Epithelial cell of proximal tubule (primary cell): ENCODE measurements at regions not wholly inside any gene's neighbourhood (a gene's known extent, or its start where the extent isn't known, plus 50 kb on each side); places are given as distances from the start of the nearest gene placed in this dataset.

Experiments used
- DNase-seq: peaks from one replicate; pipeline ENCODE4 v3.0.0-alpha.2; 2011; ENCODE audit warnings: low read depth
- H3K4me3 ChIP-seq: 2 replicates; pipeline ENCODE4 v1.5.1; 2011; ENCODE audit warnings: low read depth, mild to moderate bottlenecking, low read length
- CTCF ChIP-seq: conservative IDR thresholded peaks from 2 replicates; pipeline ENCODE4 v1.5.1; 2012; ENCODE audit warnings: low read depth, mild to moderate bottlenecking, low read length

- no peak for DNase-seq
- TF ChIP-seq CTCF = no peak
- H3K4me3 ChIP-seq = no peak overlapping the region
Measured at GRCh38 chr6:167469672-167470071, 144.8 kb downstream of the TTLL2 start.

GRCh38 chr6:167470101-167470835 is 145.4 kb downstream of the TTLL2 start:
- DNase-seq = no peak
- no peak overlapping the region for H3K4me3 ChIP-seq

GRCh38 chr6:167470836-167471547 is 146.1 kb downstream of the TTLL2 start:
- DNase-seq = no peak
- H3K4me3 ChIP-seq = no peak overlapping the region
- no peak for TF ChIP-seq CTCF

More at GRCh38 chr6:167470101-167470835, 145.4 kb downstream of the TTLL2 start:
- no peak for TF ChIP-seq CTCF

DNA sequence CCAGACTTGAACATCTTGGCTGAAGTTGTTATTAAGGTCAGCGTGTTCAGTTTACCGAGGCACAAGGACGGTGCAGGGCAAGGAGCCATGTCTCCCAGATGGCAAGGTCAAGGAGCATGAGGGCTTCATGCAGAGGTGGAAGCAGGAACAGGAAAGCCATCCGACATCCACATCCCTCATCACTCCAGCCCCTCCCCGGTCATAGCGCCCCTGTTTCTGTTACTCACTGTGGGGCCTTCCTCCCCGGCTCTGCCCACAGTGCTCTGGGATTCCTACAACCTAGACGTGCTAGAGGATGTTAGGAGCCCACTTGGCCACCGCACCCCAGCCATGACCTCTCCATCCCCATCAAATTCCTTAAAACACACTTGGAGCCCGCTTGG is 146.7 kb downstream of the TTLL2 start:
- H3K4me3 ChIP-seq = no peak overlapping the region
- no peak for DNase-seq
- TF ChIP-seq CTCF = no peak

DNA sequence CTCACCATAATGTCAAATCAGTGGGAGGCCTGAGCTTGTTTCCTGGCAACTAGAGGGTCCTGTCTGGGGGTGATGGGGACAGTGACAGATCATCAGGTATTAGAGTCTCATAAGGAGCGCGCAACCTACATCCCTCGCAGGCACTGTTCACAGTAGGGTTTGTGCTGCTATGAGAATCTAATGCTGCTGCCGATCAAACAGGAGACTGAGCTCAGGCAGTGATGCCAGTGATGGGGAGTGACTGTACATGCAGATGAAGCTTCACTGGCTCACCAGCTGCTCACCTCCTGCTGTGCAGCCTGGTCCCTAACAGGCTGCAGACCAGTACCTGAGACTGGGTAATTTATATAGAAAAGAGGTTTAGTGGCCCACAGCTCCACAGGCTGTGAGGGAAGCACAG is 147.3 kb downstream of the TTLL2 start:
- H3K4me3 ChIP-seq = no peak overlapping the region
- no peak for DNase-seq
- no peak for TF ChIP-seq CTCF

DNA sequence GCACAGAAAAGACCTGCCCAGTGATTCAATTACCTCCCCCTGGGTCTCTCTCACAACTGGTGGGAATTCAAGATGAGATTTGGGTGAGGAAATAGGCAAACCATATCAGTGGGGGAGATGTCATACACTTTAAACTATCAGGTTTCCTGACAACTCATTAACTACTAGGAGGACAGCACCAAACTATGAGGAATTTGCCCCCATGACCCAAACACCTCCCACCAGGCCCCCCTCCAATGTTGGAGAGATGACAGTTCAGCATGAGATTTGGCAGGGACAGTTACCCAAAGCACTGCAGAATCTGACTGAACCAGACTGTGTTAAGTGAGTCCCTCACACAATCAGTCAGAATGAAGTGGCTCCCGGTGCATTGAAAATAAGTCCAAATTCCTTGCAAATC is 148.0 kb downstream of the TTLL2 start:
- no peak for DNase-seq

More for the DNA sequence above, 148.0 kb downstream of the TTLL2 start:
- no peak for TF ChIP-seq CTCF
- no peak overlapping the region for H3K4me3 ChIP-seq
